Progenitor cell of endocrine pancreas (in vitro differentiated cells): ENCODE measurements at regions not wholly inside any gene's neighbourhood (a gene's known extent, or its start where the extent isn't known, plus 50 kb on each side); places are given as distances from the start of the nearest gene placed in this dataset.

Experiments used
- DNase-seq: peaks from one replicate; pipeline ENCODE4 v3.0.0; 2021; ENCODE audit warnings: low spot score; ENCODE audit not compliant: unreplicated experiment
- H3K27ac Mint-ChIP-seq: 2 replicates; pipeline ENCODE4 v1.8.0; 2021; ENCODE audit warnings: mild to moderate bottlenecking, moderate library complexity, mixed read lengths
- H3K27me3 Mint-ChIP-seq: 2 replicates; pipeline ENCODE4 v1.8.0; 2021; ENCODE audit warnings: mixed read lengths
- H3K36me3 Mint-ChIP-seq: 2 replicates; pipeline ENCODE4 v1.8.0; 2022; ENCODE audit warnings: mixed read lengths; ENCODE audit not compliant: insufficient read depth
- H3K4me1 Mint-ChIP-seq: 2 replicates; pipeline ENCODE4 v1.8.0; 2021; ENCODE audit warnings: low read depth, mixed read lengths
- H3K4me3 Mint-ChIP-seq: 2 replicates; pipeline ENCODE4 v1.8.0; 2021; ENCODE audit warnings: low read depth, mild to moderate bottlenecking, moderate library complexity, mixed read lengths
- H3K9me3 Mint-ChIP-seq: 2 replicates; pipeline ENCODE4 v1.8.0; 2021; ENCODE audit warnings: low read depth, mixed read lengths
- CTCF ChIP-seq: fragments of 200-600 bp; sonication (generic); IDR thresholded peaks from one replicate; pipeline ENCODE4 v1.5.0; 2021; ENCODE audit warnings: antibody characterized with exemption, mild to moderate bottlenecking; ENCODE audit not compliant: unreplicated experiment

DNA sequence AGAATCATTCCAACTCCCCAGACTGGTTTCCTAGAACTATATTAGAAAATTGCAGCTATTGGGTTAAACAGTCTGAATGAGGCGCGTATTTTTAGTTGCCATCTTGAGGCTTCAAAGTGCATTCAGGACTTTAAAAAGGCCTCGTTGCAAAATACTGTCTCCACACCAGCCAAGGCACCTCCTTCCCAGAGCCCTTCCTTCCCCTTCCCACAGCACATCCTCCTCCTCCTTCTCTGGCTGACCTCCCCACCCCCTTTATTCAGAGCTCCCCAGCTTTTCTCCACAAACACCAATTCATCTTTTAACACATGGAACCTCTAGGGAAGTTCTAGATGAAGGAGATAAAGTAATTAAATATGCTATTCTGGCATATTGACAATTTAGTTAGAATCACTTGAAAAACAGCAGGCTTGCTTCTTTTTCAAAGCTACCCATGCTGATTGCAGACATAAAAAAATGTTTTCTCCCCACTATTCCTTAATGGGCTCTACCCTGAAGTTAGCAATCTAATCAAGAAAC lies 90.3 kb downstream of the RTP5 start:
- no peaks in the 10 kb centered on the region for H3K36me3 Mint-ChIP-seq
- TF ChIP-seq CTCF: no peak
- no peak for DNase-seq
- peaks cover 8% of the 10 kb centered on the region for H3K4me1 Mint-ChIP-seq
- H3K27me3 Mint-ChIP-seq: peaks cover 3% of the 10 kb centered on the region
- no peak overlapping the region for H3K4me3 Mint-ChIP-seq
- no peaks in the 10 kb centered on the region for H3K9me3 Mint-ChIP-seq
- no peak overlapping the region for H3K27ac Mint-ChIP-seq

- no peak for DNase-seq
- TF ChIP-seq CTCF: no peak
- Mint-ChIP-seq H3K9me3 (no peaks in the 10 kb centered on the region), H3K27ac (no peak overlapping the region), H3K27me3 (peaks cover 3% of the 10 kb centered on the region), H3K4me3 (no peak overlapping the region), H3K36me3 (no peaks in the 10 kb centered on the region), H3K4me1 (peaks cover 9% of the 10 kb centered on the region)
Observed at GRCh38 chr2:241961454-241961853, 91.9 kb downstream of the RTP5 start.

DNA sequence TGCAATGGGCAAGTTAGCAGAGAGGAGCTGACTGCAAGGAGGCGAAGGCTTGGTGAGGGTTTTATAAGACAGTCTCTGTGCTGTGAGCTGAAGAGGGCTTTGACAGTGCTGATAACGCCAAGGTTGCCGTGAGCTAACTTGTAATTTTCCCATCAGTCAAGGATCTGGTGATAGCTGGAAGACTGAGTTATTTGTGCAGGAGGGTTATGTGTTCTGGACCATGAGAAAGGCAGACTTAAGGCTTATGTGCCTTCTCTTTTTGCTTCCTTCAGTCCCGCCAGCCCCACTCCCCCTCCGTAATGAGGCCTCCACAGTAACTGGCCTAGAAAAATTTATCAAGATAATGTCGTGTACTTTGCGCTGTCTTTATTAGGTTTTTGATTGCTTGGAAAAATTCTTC lies 94.6 kb downstream of the RTP5 start:
- H3K27me3 Mint-ChIP-seq: no peaks in the 10 kb centered on the region
- DNase-seq: no peak
- no peak overlapping the region for H3K4me3 Mint-ChIP-seq
- H3K4me1 Mint-ChIP-seq: peaks cover 9% of the 10 kb centered on the region
- H3K27ac Mint-ChIP-seq: peak overlapping the region; percentile 40
- H3K36me3 Mint-ChIP-seq: no peaks in the 10 kb centered on the region
- H3K9me3 Mint-ChIP-seq: no peaks in the 10 kb centered on the region
- no peak for TF ChIP-seq CTCF

GRCh38 chr2:241965931-241966412 lies 96.4 kb downstream of the RTP5 start:
- Mint-ChIP-seq H3K9me3 (no peaks in the 10 kb centered on the region), H3K27ac (no peak overlapping the region), H3K27me3 (no peaks in the 10 kb centered on the region), H3K4me1 (peaks cover 9% of the 10 kb centered on the region), H3K36me3 (no peaks in the 10 kb centered on the region), H3K4me3 (no peak overlapping the region)
- no peak for DNase-seq
- no peak for TF ChIP-seq CTCF

DNA sequence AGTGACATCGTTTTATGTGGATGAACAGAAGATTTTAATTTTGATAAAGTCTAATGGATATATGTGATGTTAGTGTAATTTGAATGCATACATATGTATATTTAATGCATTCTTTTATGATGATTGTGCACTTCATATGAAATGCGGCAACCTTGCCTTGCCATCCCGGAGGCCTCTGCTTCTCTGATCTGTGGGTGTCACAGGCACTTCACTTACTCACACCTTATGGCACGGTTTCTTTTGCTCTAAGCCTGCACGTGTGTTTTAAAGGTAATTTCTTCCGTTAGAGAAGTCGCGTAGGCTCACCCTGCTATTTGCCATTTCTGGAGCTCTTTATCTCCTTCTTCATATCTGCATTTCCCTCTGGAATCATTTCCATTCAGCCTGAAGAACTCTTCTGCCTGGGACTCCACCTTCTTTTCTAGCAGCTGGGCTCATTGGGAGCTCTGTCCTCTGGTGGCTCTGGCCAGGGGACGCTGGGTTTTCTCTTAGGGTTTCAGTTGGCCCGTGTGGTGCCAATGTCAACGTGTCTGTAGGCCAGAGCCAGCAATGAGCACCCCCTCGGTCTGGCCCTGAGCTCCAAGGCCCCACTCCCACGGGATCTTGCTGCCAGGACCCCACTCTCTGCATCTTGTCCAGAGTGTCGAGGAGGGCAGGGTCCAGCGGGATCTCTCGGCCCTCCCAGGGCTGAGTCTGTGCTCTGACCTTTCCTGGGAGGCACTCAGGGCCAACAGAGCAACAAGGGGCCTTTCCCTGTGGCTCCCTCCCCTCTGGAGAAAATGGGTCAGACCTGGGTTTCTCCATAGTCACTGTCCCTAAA lies 97.3 kb downstream of the RTP5 start:
- DNase-seq: no peak
- no peaks in the 10 kb centered on the region for H3K9me3 Mint-ChIP-seq
- H3K4me1 Mint-ChIP-seq: peaks cover 9% of the 10 kb centered on the region
- TF ChIP-seq CTCF: no peak
- H3K36me3 Mint-ChIP-seq: no peaks in the 10 kb centered on the region
- no peak overlapping the region for H3K27ac Mint-ChIP-seq
- H3K27me3 Mint-ChIP-seq: no peaks in the 10 kb centered on the region
- H3K4me3 Mint-ChIP-seq: no peak overlapping the region
